ENCODE measurements at regions not wholly inside any gene's neighbourhood (a gene's known extent, or its start where the extent isn't known, plus 50 kb on each side); places are given as distances from the start of the nearest gene placed in this dataset.

DNA sequence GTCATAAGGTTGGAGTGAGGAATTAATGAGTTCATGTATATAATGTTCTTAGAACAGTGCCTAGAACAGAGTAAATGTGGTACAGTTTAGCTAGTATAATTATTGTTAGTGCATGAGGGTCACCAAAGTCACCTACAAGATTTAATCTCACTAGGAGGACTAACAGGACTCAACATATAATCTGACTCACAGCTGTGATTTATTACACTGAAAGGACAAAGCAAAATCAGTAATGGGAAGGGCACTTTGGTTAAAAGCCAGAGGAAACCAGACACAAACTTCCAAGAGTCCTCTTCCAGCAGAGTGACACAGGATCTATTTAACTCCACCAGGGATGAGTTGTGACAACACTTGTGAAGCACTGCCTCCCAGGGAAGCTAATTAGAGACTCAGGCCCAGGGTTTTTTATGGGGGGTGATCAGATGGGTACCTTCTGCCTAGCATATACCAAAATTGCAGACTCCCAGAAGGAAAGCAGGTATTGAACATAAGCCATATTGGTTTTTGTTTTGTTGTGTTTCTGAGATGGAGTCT, 341.2 kb upstream of the DACH1 start:
- H3K27ac ChIP-seq, result no peak overlapping the region
- intact Hi-C loops (cut with DNase I), result no loop called here
- no peaks in the 10 kb centered on the region for H3K27me3 ChIP-seq
- H3K4me1 ChIP-seq, result no peaks in the 10 kb centered on the region
- no peaks in the 10 kb centered on the region for H3K9me3 ChIP-seq
- DNase-seq, result no peak
- TF ChIP-seq EP300 (IDR thresholded peaks at IDR 0.05) (no peak), POLR2A (IDR thresholded peaks at IDR 0.05) (no peak), CTCF (IDR thresholded peaks at IDR 0.05) (no peak), POLR2AphosphoS5 (IDR thresholded peaks at IDR 0.05) (no peak)
- H3K4me3 ChIP-seq, result no peak overlapping the region
- no peaks in the 10 kb centered on the region for H3K36me3 ChIP-seq

DNA sequence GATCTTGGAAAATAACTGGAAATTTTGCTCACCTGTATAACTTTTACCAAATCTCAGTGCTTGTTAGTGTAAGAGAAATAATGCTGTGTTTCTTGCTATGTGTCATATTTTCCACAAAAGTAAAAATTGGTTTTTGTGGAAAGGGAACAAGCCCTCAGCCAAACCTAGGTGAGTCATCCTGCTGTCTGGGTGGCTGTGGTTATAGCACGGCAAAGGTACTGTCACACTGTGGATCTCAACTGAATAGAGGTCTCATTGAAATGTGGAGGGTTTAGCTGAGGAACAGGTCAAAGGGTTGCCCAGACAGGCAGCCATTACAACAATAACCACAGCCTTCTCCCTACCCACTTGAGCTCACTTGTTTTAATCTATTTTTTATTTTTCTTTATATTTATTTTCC, 338.8 kb upstream of the DACH1 start:
- TF ChIP-seq CTCF (IDR thresholded peaks at IDR 0.05) (no peak), POLR2A (IDR thresholded peaks at IDR 0.05) (no peak), EP300 (IDR thresholded peaks at IDR 0.05) (no peak), POLR2AphosphoS5 (IDR thresholded peaks at IDR 0.05) (no peak)
- WGBS, 2 donors, result 73 to 81% methylated on average over 1 of the region's 1 CpG
- H3K36me3 ChIP-seq, result no peaks in the 10 kb centered on the region
- no peak overlapping the region for H3K4me3 ChIP-seq
- intact Hi-C loops (cut with DNase I), result no loop called here
- no peaks in the 10 kb centered on the region for H3K9me3 ChIP-seq
- no peaks in the 10 kb centered on the region for H3K27me3 ChIP-seq
- no peaks in the 10 kb centered on the region for H3K4me1 ChIP-seq
- H3K27ac ChIP-seq, result no peak overlapping the region
- DNase-seq, result no peak

- Histone ChIP-seq H3K9me3 (no peaks in the 10 kb centered on the region), H3K27me3 (no peaks in the 10 kb centered on the region), H3K4me3 (no peak overlapping the region), H3K4me1 (no peaks in the 10 kb centered on the region), H3K27ac (no peak overlapping the region), H3K36me3 (no peaks in the 10 kb centered on the region)
- no peak for DNase-seq
- TF ChIP-seq POLR2A (IDR thresholded peaks at IDR 0.05) (no peak), EP300 (IDR thresholded peaks at IDR 0.05) (no peak), CTCF (IDR thresholded peaks at IDR 0.05) (no peak), POLR2AphosphoS5 (IDR thresholded peaks at IDR 0.05) (no peak)
- WGBS, 2 donors, result 87 to 88% methylated on average over 2 of the region's 2 CpGs
- intact Hi-C loops (cut with DNase I), result no loop called here
Measured at GRCh38 chr13:72204291-72204690, 337.3 kb upstream of the DACH1 start.

DNA sequence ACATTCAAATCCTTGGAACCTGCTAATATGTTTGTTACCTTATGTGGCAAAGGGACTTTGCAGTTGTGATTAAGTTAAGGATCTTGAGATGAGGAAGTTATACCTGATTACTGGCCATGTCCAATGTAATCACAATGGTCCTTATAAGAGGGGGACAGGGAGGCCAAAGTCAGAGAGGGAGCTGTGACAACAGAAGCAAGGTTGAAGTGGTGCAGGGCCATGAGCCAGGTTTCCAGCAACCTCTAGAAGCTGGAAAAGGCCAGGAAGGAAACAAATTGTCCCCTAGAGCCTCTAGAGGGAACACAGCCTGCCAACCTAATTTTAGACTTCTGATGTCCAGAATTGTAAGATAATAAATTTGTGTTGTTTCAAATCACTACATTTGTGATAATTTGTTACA, 334.7 kb upstream of the DACH1 start:
- no peaks in the 10 kb centered on the region for H3K36me3 ChIP-seq
- TF ChIP-seq POLR2A (IDR thresholded peaks at IDR 0.05) (no peak), EP300 (IDR thresholded peaks at IDR 0.05) (no peak), CTCF (IDR thresholded peaks at IDR 0.05) (no peak), POLR2AphosphoS5 (IDR thresholded peaks at IDR 0.05) (no peak)
- no peak for DNase-seq
- no peaks in the 10 kb centered on the region for H3K4me1 ChIP-seq
- H3K27ac ChIP-seq, result no peak overlapping the region
- intact Hi-C loops (cut with DNase I), result no loop called here
- H3K9me3 ChIP-seq, result no peaks in the 10 kb centered on the region
- H3K4me3 ChIP-seq, result no peak overlapping the region
- no peaks in the 10 kb centered on the region for H3K27me3 ChIP-seq

- DNase-seq, result no peak
- peaks cover 0 to 9% (median 3%) of the 10 kb centered on the region in 4 donors for H3K4me1 ChIP-seq
- intact Hi-C loops (cut with DNase I), result no loop called here
Measured at GRCh38 chr13:72199640-72200039, 332.6 kb upstream of the DACH1 start.

More at GRCh38 chr13:72199640-72200039, 332.6 kb upstream of the DACH1 start:
- H3K9me3 ChIP-seq, result no peaks in the 10 kb centered on the region
- no peaks in the 10 kb centered on the region for H3K36me3 ChIP-seq
- WGBS, 2 donors, result 44 to 46% methylated on average over 2 of the region's 2 CpGs
- H3K27me3 ChIP-seq, result no peaks in the 10 kb centered on the region
- H3K27ac ChIP-seq, result no peak overlapping the region
- H3K4me3 ChIP-seq, result no peak overlapping the region
- TF ChIP-seq EP300 (IDR thresholded peaks at IDR 0.05), result no peak
- no peak for TF ChIP-seq CTCF (IDR thresholded peaks at IDR 0.05)
- no peak for TF ChIP-seq POLR2A (IDR thresholded peaks at IDR 0.05)
- TF ChIP-seq POLR2AphosphoS5 (IDR thresholded peaks at IDR 0.05), result no peak

All from sigmoid colon (tissue), 6 donors.